ENCODE measurements at regions not wholly inside any gene's neighbourhood (a gene's known extent, or its start where the extent isn't known, plus 50 kb on each side); places are given as distances from the start of the nearest gene placed in this dataset.
"Not testable (repeated sequence)": the region's sequence is repeated elsewhere in the genome, so short reads cannot be mapped to it uniquely, and the experiment has no call there.

DNA sequence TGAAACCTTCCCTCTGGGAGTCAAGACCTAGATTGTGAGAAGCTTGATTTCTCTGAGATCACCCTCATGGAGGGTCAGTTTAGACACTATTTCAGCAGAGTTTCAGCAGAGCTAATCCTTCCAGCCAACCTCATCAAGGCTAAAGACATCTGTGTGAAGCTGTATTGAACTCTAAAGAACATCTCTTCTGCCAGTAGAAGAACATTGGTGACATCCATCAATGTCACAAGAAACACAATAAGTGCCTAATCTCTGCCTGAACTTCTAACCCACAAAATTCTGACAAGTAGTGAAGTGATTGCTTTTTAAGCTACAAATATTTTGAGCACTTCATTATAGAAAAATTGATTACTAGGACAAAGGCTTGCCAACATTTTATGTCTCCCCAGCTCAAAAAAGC is 475.8 kb upstream of the PCDH20 start:
- TF ChIP-seq POLR2A (IDR thresholded peaks at IDR 0.05), result no peak
- no peak for TF ChIP-seq CTCF (IDR thresholded peaks at IDR 0.05)
- H3K4me1 ChIP-seq, result no peaks in the 10 kb centered on the region
- H3K27me3 ChIP-seq, result no peaks in the 10 kb centered on the region
- intact Hi-C loops (cut with DNase I), result no loop called here
- H3K4me3 ChIP-seq, result no peak overlapping the region
- no peak overlapping the region for H3K27ac ChIP-seq
- DNase-seq, result no peak
- no peaks in the 10 kb centered on the region for H3K9me3 ChIP-seq
- H3K36me3 ChIP-seq, result no peaks in the 10 kb centered on the region

- no peak for DNase-seq
- WGBS, 2 donors, result 83 to 92% methylated on average over 4 of the region's 4 CpGs
- H3K9me3 ChIP-seq, result no peaks in the 10 kb centered on the region
- no peaks in the 10 kb centered on the region for H3K27me3 ChIP-seq
- H3K36me3 ChIP-seq, result no peaks in the 10 kb centered on the region
- H3K4me3 ChIP-seq, result no peak overlapping the region
- no peak overlapping the region for H3K27ac ChIP-seq
- TF ChIP-seq POLR2A (IDR thresholded peaks at IDR 0.05) (no peak), CTCF (IDR thresholded peaks at IDR 0.05) (no peak)
- intact Hi-C loops (cut with DNase I), result no loop called here
- no peaks in the 10 kb centered on the region for H3K4me1 ChIP-seq
Measured at GRCh38 chr13:61884830-61885229, 469.2 kb upstream of the PCDH20 start.

- peaks cover 0 to 14% (median 3%) of the 10 kb centered on the region in 3 donors for H3K9me3 ChIP-seq
- DNase-seq, result no peak
- 39 to 42% methylated on average over 3 of the region's 3 CpGs for WGBS, 2 donors
- intact Hi-C loops (cut with DNase I), result no loop called here
- no peak for TF ChIP-seq POLR2A (IDR thresholded peaks at IDR 0.05)
- TF ChIP-seq CTCF (IDR thresholded peaks at IDR 0.05), result peak in 3 of 6 experiments; percentile 13 to 22 (median 22)
- H3K27ac ChIP-seq, result no peak overlapping the region
- H3K4me1 ChIP-seq, result no peaks in the 10 kb centered on the region
- H3K36me3 ChIP-seq, result no peaks in the 10 kb centered on the region
- no peaks in the 10 kb centered on the region for H3K27me3 ChIP-seq
- H3K4me3 ChIP-seq, result no peak overlapping the region
Measured at GRCh38 chr13:61880578-61881283, 465.1 kb upstream of the PCDH20 start.

DNA sequence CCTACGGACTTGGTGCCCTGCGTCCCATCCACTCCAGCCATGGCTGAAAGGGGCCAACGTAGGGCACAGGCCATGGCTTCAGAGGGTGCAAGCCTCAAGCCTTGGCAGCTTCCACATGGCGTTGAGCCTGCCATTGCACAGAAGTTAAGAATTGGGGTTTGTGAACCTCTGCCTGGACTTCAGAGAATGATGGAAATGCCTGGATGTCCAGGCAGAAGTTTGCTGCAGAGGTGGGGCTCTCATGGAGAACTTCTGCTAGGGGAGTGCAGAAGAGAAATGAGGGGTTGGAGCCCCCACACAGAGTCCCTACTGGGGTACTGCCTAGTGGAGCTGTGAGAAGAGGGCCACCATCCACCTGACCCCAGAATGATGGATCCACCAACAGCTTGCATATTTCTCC is 462.9 kb upstream of the PCDH20 start:
- DNase-seq; H3K4me1 ChIP-seq; H3K4me3 ChIP-seq; H3K27ac ChIP-seq; intact Hi-C loops (cut with DNase I); H3K36me3 ChIP-seq; H3K27me3 ChIP-seq: not testable (repeated sequence)
- WGBS, 2 donors, result 67 to 84% methylated on average over 2 to 3 of the region's 4 CpGs
- peaks cover 0 to 26% (median 3%) of the 10 kb centered on the region in 3 donors for H3K9me3 ChIP-seq

DNA sequence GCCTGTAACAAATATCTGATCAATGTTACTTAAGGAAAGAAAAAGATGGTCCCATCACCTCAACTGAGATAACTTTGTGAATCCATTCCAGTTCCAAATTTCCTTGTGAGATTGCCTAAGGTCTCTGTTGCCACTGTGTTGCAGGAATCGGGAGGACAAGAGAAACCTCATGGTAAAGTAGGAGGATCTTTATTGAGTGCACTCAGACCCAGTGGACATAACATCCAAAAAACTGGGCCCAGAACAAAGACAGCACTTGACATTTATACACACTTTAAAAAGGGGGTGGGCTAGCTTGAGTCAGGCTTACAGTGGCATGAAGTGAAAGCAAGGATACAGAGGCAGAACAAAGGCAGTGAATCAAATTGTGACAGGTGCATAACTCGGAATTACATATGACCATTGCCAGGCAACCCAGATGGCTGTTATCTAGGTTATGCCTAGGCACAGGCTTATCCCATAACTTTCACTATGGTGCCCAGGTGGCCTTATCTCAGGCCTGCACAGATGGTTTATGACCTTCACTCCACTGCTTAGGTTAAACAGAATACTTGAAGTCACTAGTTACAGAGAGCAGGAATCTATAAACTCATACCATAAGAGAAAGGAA is 459.4 kb upstream of the PCDH20 start:
- 70 to 75% methylated on average over 2 of the region's 2 CpGs for WGBS, 2 donors
- DNase-seq, result no peak
- TF ChIP-seq POLR2A (IDR thresholded peaks at IDR 0.05) (no peak), CTCF (IDR thresholded peaks at IDR 0.05) (no peak)
- Histone ChIP-seq H3K27ac (no peak overlapping the region), H3K27me3 (no peaks in the 10 kb centered on the region), H3K4me1 (no peaks in the 10 kb centered on the region), H3K4me3 (no peak overlapping the region), H3K36me3 (no peaks in the 10 kb centered on the region), H3K9me3 (peaks cover 0 to 26% (median 3%) of the 10 kb centered on the region in 3 donors)
- intact Hi-C loops (cut with DNase I), result no loop called here
